ENCODE measurements at regions not wholly inside any gene's neighbourhood (a gene's known extent, or its start where the extent isn't known, plus 50 kb on each side); places are given as distances from the start of the nearest gene placed in this dataset.

- DNase-seq: no peak
These were observed 50.6 kb upstream of the GNAO1 start for GRCh38 chr16:56140645-56141044.

GRCh38 chr16:56137269-56137668, 54.0 kb upstream of the GNAO1 start:
- no peak for DNase-seq

GRCh38 chr16:56136256-56136655, 55.0 kb upstream of the GNAO1 start:
- no peak for DNase-seq

- DNase-seq: no peak
These were observed 56.5 kb upstream of the GNAO1 start for GRCh38 chr16:56134790-56135189.

GRCh38 chr16:56125922-56126321, 65.4 kb upstream of the GNAO1 start:
- DNase-seq: no peak

GRCh38 chr16:56122251-56122650, 69.0 kb upstream of the GNAO1 start:
- DNase-seq: no peak

- DNase-seq: no peak
These were observed 70.2 kb upstream of the GNAO1 start for GRCh38 chr16:56121156-56121500.

- DNase-seq: no peak
These were observed 70.7 kb upstream of the GNAO1 start for GRCh38 chr16:56120447-56121155.

GRCh38 chr16:56119133-56119532, 72.2 kb upstream of the GNAO1 start:
- DNase-seq: no peak

- DNase-seq: no peak
These were observed 74.7 kb upstream of the GNAO1 start for GRCh38 chr16:56116577-56116964.

- no peak for DNase-seq
These were observed 75.3 kb upstream of the GNAO1 start for GRCh38 chr16:56115817-56116576.

- no peak for DNase-seq
These were observed 78.1 kb upstream of the GNAO1 start for GRCh38 chr16:56113223-56113622.

- no peak for DNase-seq
These were observed 80.2 kb upstream of the GNAO1 start for GRCh38 chr16:56111100-56111499.

GRCh38 chr16:56109994-56110393, 81.3 kb upstream of the GNAO1 start:
- DNase-seq: no peak

- DNase-seq: no peak
These were observed 82.1 kb upstream of the GNAO1 start for GRCh38 chr16:56109205-56109604.

- no peak for DNase-seq
These were observed 82.6 kb upstream of the GNAO1 start for GRCh38 chr16:56108724-56109123.

- no peak for DNase-seq
These were observed 83.2 kb upstream of the GNAO1 start for GRCh38 chr16:56108056-56108471.

- no peak for DNase-seq
These were observed 84.8 kb upstream of the GNAO1 start for GRCh38 chr16:56106527-56106926.

- DNase-seq: no peak
These were observed 88.4 kb upstream of the GNAO1 start for GRCh38 chr16:56102906-56103305.

- no peak for DNase-seq
These were observed 89.1 kb upstream of the GNAO1 start for GRCh38 chr16:56102183-56102686.

- no peak for DNase-seq
These were observed 89.8 kb upstream of the GNAO1 start for GRCh38 chr16:56101480-56101879.

GRCh38 chr16:56097306-56097705, 94.0 kb upstream of the GNAO1 start:
- DNase-seq: no peak

- no peak for DNase-seq
These were observed 97.1 kb upstream of the GNAO1 start for GRCh38 chr16:56094231-56094630.

GRCh38 chr16:56093055-56093454, 98.2 kb upstream of the GNAO1 start:
- no peak for DNase-seq

GRCh38 chr16:56090076-56090475, 101.2 kb upstream of the GNAO1 start:
- DNase-seq: no peak
